ENCODE measurements at regions not wholly inside any gene's neighbourhood (a gene's known extent, or its start where the extent isn't known, plus 50 kb on each side); places are given as distances from the start of the nearest gene placed in this dataset.
"Not testable (repeated sequence)": the region's sequence is repeated elsewhere in the genome, so short reads cannot be mapped to it uniquely, and the experiment has no call there.

DNA sequence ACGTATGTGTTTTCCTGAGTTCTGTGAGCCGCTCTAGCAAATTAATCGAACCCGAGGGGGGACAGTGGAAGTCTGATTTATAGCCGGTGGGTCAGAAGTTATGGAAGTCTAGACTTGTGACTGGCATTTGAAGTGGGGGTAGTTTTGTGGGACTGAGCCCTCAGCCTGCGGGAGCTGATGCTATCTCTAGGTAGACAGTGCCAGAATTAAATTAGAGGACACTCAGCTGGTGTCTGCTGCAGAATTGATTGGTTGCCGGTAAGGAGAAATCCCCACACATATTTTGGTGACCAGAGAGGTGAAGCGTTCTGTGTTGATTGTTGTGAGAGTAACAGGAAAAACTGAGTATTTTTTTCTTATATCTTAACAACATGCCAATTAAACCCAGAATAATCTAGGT, 143.8 kb upstream of the ADCY1 start:
- H3K4me1 Mint-ChIP-seq (ENCODE audit: low read depth), result no peaks in the 10 kb centered on the region
- no peak for DNase-seq
- no peak overlapping the region for H3K4me3 Mint-ChIP-seq
- H3K27ac Mint-ChIP-seq, result no peak overlapping the region
- peaks cover 48% of the 10 kb centered on the region for H3K27me3 Mint-ChIP-seq (ENCODE audit: low read depth)
- no peaks in the 10 kb centered on the region for H3K36me3 Mint-ChIP-seq (ENCODE audit: insufficient read depth in 2 of 2)
- ATAC-seq (replicated peaks in 1 of 2), result no peak
- peaks cover 0 to 1% of the 10 kb centered on the region in 2 donors for H3K9me3 Mint-ChIP-seq

DNA sequence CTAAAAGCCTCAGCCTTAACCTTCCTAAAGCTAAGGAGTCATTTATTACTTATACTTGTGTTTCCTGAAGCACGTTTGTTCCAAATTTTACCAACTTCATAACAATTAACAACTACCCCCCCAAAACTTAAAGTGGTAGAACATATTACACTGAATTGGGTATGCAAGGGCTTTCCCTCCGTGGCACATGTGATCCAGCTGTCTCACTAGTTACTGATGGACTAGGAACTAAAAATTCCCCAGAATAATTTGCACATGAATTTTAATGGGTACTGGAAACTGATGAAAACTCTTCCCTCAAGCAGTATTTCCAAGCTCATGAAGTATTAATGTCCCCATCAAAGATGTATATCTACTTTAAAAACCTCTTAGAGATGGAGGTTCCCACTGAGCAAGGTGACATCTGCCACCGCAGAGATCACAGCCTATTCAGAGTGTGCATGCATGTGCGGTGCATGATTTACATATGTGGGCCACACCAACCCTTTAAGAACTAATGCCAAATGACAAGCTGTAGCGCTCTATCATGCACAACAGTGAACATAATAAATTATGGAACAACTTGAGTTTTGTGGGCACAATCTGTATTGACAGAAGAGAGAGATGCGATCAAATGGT, 139.9 kb upstream of the ADCY1 start:
- DNase-seq (no peak), ATAC-seq (replicated peaks in 1 of 2) (no peak)
- Mint-ChIP-seq H3K27ac (no peak overlapping the region), H3K27me3 (ENCODE audit: low read depth) (peaks cover 49% of the 10 kb centered on the region), H3K4me1 (ENCODE audit: low read depth) (no peaks in the 10 kb centered on the region), H3K9me3 (no peaks in the 10 kb centered on the region), H3K36me3 (ENCODE audit: insufficient read depth in 2 of 2) (no peaks in the 10 kb centered on the region), H3K4me3 (no peak overlapping the region)

DNA sequence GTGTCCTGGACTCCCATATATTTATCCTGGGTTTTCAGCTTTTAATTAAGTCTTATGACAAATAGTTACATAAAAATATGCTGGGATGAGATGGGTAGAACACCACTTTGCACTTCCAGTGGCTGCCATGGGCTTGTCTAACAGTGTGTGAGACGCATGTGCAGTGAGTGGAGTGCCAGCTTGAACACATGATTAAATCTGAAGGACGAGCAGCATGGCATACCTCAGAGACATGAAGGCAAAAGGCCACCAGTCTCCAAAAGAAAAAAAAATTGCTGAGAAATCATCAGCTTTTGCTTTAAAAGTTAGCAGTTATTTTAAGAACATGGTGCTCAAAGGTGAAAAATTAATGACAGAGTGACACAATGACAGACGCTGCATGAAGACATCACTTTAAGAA, 139.0 kb upstream of the ADCY1 start:
- no peaks in the 10 kb centered on the region for H3K36me3 Mint-ChIP-seq (ENCODE audit: insufficient read depth in 2 of 2)
- no peak overlapping the region for H3K4me3 Mint-ChIP-seq
- H3K27ac Mint-ChIP-seq, result no peak overlapping the region
- no peaks in the 10 kb centered on the region for H3K4me1 Mint-ChIP-seq (ENCODE audit: low read depth)
- H3K9me3 Mint-ChIP-seq, result peaks cover 0 to 3% of the 10 kb centered on the region in 2 donors
- no peak for DNase-seq
- no peak for ATAC-seq (replicated peaks in 1 of 2)
- H3K27me3 Mint-ChIP-seq (ENCODE audit: low read depth), result peaks cover 52% of the 10 kb centered on the region

DNA sequence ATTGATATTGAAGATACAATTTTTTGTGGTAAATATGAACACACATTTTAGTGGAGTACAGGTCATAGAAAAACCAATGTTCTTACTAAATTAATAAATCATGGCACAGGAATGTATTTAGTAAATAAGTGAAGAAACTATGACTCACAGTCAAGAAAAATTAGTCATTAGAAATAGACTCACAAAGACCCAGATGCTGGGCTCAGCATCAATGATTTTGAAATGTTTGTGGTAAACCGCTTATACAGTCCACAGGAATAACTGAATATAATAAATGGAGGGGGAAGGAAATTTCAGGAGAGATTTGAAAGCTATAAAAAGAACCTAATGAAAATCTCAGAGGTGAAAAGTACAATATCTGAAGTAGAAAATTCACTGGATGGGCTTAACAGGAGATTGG, 138.3 kb upstream of the ADCY1 start:
- H3K27me3 Mint-ChIP-seq (ENCODE audit: low read depth), result peaks cover 56% of the 10 kb centered on the region
- H3K36me3 Mint-ChIP-seq (ENCODE audit: insufficient read depth in 2 of 2), result no peaks in the 10 kb centered on the region
- H3K9me3 Mint-ChIP-seq, result peaks cover 0 to 4% of the 10 kb centered on the region in 2 donors
- DNase-seq (no peak), ATAC-seq (replicated peaks in 1 of 2) (no peak)
- no peak overlapping the region for H3K27ac Mint-ChIP-seq
- no peaks in the 10 kb centered on the region for H3K4me1 Mint-ChIP-seq (ENCODE audit: low read depth)
- no peak overlapping the region for H3K4me3 Mint-ChIP-seq

DNA sequence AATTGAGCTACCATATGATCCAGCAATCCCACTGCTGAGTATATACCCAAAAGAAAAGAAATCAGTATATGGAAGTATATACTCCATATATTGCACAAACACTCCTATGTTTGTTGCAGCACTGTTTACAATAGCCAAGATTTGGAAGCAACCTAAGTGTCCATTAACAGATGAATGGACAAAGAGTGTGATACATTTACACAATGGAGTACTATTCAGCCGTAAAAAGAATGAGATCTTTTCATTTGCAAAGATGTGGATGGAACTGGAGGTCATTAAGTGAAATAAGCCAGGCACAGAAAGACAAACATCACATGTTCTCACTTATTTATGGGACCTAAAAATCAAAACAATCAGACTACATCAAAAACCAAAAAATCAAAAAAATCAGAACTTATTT, 133.4 kb upstream of the ADCY1 start:
- H3K27me3 Mint-ChIP-seq (ENCODE audit: low read depth), result peaks cover 38% of the 10 kb centered on the region
- not testable (repeated sequence) for H3K27ac Mint-ChIP-seq; H3K4me1 Mint-ChIP-seq (ENCODE audit: low read depth); H3K9me3 Mint-ChIP-seq; ATAC-seq (replicated peaks in 1 of 2); H3K4me3 Mint-ChIP-seq; DNase-seq; H3K36me3 Mint-ChIP-seq (ENCODE audit: insufficient read depth in 2 of 2)

DNA sequence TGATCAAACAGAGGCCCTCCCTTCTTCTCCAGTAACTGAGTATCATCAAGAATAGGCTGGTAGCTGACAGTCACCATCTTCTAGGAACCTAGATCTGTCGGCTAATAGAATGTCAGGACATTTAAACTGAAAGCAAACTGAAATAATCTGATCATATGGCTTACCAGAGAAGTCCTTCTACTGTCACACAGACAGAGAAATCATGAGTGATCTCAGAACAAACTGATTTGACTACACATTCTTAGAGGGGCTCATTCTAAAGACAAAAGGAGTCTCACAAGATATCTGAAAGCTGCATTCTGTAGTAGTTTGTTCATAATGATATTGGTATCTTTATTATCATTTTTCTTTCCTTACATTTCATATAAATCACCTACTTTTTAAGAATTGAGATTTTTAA, 130.9 kb upstream of the ADCY1 start:
- no peak overlapping the region for H3K27ac Mint-ChIP-seq
- peaks cover 0 to 4% of the 10 kb centered on the region in 2 donors for H3K9me3 Mint-ChIP-seq
- ATAC-seq (replicated peaks in 1 of 2), result peak; percentile 42 to 64
- DNase-seq, result no peak
- H3K27me3 Mint-ChIP-seq (ENCODE audit: low read depth), result peaks cover 39% of the 10 kb centered on the region
- peaks cover 11% of the 10 kb centered on the region for H3K4me1 Mint-ChIP-seq (ENCODE audit: low read depth)
- H3K4me3 Mint-ChIP-seq, result no peak overlapping the region
- H3K36me3 Mint-ChIP-seq (ENCODE audit: insufficient read depth in 2 of 2), result peaks cover 0 to 1% of the 10 kb centered on the region in 2 donors

DNA sequence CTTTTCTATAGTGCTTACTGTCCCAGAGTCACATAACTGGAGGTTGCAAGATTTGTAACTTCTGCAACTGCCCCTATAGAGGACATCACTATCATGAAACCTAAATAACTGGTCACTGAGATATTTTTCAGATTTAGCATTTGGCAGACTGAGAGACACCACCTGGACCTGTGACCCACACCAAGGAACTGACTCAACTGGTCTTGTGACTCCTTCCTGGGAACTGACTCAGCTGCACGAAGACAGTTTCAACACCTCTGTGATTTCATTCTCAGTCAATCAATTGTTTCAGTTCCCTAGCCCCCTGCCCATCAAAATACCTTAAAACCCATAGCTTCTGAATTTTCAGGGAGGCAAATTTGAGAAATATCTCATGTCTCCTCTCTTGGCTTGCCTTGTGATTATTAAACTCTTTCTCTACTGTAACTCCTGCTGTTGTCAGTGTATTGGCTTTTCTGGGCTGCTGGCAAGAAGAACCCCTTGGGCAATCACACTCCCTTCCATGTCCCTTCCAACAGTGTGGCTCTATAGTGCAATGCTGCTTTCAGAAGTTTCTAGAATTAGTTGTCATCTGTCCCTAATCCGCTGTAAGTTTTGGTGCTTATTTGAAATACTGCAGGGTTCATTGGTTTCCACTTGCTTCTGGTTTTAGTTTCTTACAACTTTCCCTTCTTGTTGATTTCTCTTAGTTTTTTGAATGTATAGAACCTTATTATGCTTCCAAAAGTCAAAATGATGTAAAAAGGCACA, 127.8 kb upstream of the ADCY1 start:
- Mint-ChIP-seq H3K27ac (no peak overlapping the region), H3K36me3 (ENCODE audit: insufficient read depth in 2 of 2) (peaks cover 0 to 1% of the 10 kb centered on the region in 2 donors), H3K4me3 (peak overlapping the region in 1 of 2 donors; percentile 2), H3K27me3 (ENCODE audit: low read depth) (peaks cover 31% of the 10 kb centered on the region), H3K4me1 (ENCODE audit: low read depth) (peaks cover 11% of the 10 kb centered on the region), H3K9me3 (no peaks in the 10 kb centered on the region)
- DNase-seq, result peak; percentile 29 to 32
- ATAC-seq (replicated peaks in 1 of 2), result peak; percentile 89 to 95

DNA sequence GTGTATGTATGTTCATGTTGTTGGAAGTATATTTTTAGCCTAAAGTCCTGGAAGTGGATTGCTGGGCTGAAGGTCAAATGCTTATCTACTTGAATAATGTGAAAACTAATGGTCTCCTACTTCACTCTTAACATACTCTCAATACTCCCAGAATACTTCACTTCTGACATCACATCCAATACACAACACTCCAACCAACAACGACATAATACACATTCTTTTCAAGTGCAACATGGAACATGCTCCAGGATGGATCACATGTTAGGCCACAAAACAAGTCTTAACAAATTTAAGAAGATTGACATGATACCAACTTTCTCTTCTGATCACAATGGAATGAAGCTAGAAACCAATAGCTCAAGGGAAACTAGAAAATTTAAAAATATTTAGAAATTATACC, 126.9 kb upstream of the ADCY1 start:
- Mint-ChIP-seq H3K4me3 (no peak overlapping the region), H3K36me3 (ENCODE audit: insufficient read depth in 2 of 2) (peaks cover 0 to 1% of the 10 kb centered on the region in 2 donors), H3K9me3 (no peaks in the 10 kb centered on the region), H3K27ac (no peak overlapping the region), H3K4me1 (ENCODE audit: low read depth) (peaks cover 11% of the 10 kb centered on the region), H3K27me3 (ENCODE audit: low read depth) (peaks cover 40% of the 10 kb centered on the region)
- DNase-seq (no peak), ATAC-seq (replicated peaks in 1 of 2) (no peak)

DNA sequence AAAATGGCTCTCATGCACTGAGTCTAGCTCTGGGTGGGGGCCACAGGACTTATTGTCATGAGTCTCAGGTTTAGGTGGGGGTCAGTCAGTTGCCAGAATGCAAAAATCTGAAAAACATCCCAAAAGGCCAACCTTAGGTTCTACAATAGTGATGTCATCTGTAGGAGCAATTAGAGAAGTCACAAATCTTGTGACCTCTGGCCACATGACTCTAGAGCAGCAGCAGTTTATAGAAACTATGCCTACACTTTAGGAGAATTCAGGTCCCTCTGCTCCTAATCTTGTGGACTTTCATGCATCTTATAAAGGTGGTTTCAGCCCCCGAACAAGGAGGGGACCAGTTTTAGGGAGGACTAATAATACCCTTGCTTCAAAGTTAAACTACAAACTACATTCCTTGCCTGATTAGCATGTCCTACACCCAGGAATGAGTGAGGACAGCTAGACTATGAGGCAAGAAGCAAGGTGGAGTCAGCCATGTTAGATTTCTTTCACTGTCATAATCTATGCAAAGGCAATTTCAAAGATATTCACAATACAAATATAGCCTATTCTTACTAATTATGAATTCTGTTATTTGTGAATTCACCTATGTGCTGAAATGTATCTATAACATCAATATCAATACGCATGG, 123.5 kb upstream of the ADCY1 start:
- H3K36me3 Mint-ChIP-seq (ENCODE audit: insufficient read depth in 2 of 2), result peaks cover 0 to 1% of the 10 kb centered on the region in 2 donors
- DNase-seq (no peak), ATAC-seq (replicated peaks in 1 of 2) (no peak)
- H3K4me3 Mint-ChIP-seq, result no peak overlapping the region
- peaks cover 11% of the 10 kb centered on the region for H3K4me1 Mint-ChIP-seq (ENCODE audit: low read depth)
- peaks cover 41% of the 10 kb centered on the region for H3K27me3 Mint-ChIP-seq (ENCODE audit: low read depth)
- no peaks in the 10 kb centered on the region for H3K9me3 Mint-ChIP-seq
- H3K27ac Mint-ChIP-seq, result no peak overlapping the region

DNA sequence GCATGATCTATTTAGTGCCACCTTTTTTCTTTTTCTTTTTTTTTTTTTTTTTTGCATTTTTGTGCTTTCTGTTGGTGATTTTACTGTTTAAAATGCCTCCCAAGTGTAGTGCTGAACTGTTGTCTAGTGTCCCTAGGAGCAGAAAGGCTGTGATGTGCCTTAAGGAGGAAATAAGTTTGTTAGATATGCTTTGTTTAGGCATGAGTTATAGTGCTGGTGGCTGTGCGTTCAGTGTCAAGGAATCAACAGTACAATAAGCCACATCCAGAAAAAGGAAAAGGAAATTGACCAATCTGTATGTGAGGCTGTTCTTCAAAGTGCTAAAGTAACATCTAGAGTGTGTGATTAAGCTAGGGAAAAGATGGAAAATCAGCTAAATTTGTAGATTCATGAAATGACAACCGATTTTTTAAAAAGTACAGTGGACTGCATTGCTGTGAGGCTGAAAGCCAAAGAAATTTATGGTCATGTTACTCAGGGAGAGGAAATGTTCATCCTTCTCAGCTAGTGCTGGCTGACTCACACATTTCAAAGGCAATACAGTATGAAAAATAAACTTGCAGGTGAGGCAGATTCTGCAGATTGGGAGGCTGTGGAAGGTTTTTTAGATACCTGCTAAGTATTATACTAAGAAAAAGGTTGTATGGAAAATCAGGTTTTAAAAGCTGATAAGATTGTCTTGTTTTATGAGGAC, 122.7 kb upstream of the ADCY1 start:
- Mint-ChIP-seq H3K36me3 (ENCODE audit: insufficient read depth in 2 of 2) (no peaks in the 10 kb centered on the region), H3K27me3 (ENCODE audit: low read depth) (peaks cover 41% of the 10 kb centered on the region), H3K9me3 (no peaks in the 10 kb centered on the region), H3K4me3 (no peak overlapping the region), H3K4me1 (ENCODE audit: low read depth) (peaks cover 7% of the 10 kb centered on the region), H3K27ac (no peak overlapping the region)
- ATAC-seq (replicated peaks in 1 of 2), result no peak
- no peak for DNase-seq

DNA sequence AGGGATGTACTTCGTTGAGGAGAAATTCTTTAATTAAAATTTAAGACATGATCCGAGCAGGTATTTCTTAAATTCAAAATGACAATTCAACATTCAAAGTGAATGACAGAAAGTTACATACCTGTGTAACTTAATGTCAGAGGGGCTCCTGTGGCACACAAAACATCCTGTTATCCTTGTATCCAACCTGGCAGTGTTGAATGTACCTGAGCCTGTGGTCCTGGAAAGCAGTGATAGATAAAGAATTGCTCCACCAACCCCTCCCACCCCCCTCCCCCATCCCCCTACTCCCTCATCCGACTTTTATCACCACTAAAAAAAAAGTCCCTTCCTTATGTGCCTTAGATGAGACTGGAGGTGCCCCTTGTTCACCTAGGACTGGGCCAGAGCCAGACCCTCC, 119.4 kb upstream of the ADCY1 start:
- ATAC-seq (replicated peaks in 1 of 2) (no peak), DNase-seq (no peak)
- Mint-ChIP-seq H3K27me3 (ENCODE audit: low read depth) (peaks cover 16% of the 10 kb centered on the region), H3K9me3 (no peaks in the 10 kb centered on the region), H3K27ac (no peak overlapping the region), H3K4me3 (no peak overlapping the region), H3K4me1 (ENCODE audit: low read depth) (no peaks in the 10 kb centered on the region), H3K36me3 (ENCODE audit: insufficient read depth in 2 of 2) (no peaks in the 10 kb centered on the region)

DNA sequence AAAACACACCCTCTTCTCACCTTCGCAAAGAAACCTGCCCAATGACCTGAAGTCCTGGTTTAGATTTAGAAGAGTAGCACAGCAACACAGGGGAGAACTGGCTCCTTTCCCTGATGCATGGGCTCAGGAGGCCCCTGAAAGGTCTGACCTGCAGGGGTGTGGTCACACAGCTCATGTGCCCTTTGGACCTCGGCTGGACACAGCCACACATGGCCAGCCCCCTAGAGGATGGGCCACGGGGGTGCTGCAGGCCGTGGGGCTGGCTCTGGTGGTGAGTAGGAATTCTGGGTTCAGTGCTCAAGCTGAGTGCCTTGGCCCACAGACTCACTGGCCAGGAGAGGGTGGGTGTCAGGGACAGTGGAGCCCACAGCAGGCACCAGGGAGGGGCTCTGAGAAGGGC, 118.5 kb upstream of the ADCY1 start:
- no peak for ATAC-seq (replicated peaks in 1 of 2)
- Mint-ChIP-seq H3K27ac (no peak overlapping the region), H3K4me1 (ENCODE audit: low read depth) (no peaks in the 10 kb centered on the region), H3K4me3 (no peak overlapping the region), H3K27me3 (ENCODE audit: low read depth) (peaks cover 14% of the 10 kb centered on the region), H3K36me3 (ENCODE audit: insufficient read depth in 2 of 2) (no peaks in the 10 kb centered on the region), H3K9me3 (no peaks in the 10 kb centered on the region)
- DNase-seq, result no peak

DNA sequence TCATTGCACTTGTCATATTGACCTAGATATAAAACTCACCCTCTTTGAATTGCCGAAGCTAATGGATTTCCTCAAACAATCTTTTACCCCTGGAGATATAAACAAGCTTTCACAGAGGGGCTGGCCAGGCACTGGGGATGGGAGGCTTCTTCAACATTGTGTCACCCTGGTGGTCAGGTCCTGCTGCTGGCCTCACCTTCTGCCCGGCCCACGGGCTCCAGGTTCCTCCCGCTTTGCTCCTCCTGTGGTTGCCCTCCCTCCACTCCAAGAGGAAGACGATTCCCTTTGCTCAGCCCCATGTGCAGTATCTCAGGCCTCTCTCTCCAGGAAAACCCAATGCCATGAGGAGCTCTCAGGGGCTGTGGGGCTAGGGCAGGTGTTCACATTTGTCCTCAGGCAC, 118.1 kb upstream of the ADCY1 start:
- Mint-ChIP-seq H3K4me1 (ENCODE audit: low read depth) (no peaks in the 10 kb centered on the region), H3K27ac (no peak overlapping the region), H3K27me3 (ENCODE audit: low read depth) (peaks cover 13% of the 10 kb centered on the region), H3K4me3 (no peak overlapping the region), H3K36me3 (ENCODE audit: insufficient read depth in 2 of 2) (no peaks in the 10 kb centered on the region), H3K9me3 (no peaks in the 10 kb centered on the region)
- DNase-seq (no peak), ATAC-seq (replicated peaks in 1 of 2) (no peak)

Data from activated T-cell treated with anti-CD3 and anti-CD28 coated beads, Interleukin-2, amount 50 U/mL, for 72 hours (primary cell).